T-helper 2 cell (primary cell): ENCODE measurements at regions not wholly inside any gene's neighbourhood (a gene's known extent, or its start where the extent isn't known, plus 50 kb on each side); places are given as distances from the start of the nearest gene placed in this dataset.
"Not testable (repeated sequence)": the region's sequence is repeated elsewhere in the genome, so short reads cannot be mapped to it uniquely, and the experiment has no call there.

ENCODE experiments used
- DNase-seq, 5 experiments: peaks; one replicate each; pipeline versions ENCODE4 v3.0.0 to v3.0.0-alpha.2; 2012 to 2022

DNA sequence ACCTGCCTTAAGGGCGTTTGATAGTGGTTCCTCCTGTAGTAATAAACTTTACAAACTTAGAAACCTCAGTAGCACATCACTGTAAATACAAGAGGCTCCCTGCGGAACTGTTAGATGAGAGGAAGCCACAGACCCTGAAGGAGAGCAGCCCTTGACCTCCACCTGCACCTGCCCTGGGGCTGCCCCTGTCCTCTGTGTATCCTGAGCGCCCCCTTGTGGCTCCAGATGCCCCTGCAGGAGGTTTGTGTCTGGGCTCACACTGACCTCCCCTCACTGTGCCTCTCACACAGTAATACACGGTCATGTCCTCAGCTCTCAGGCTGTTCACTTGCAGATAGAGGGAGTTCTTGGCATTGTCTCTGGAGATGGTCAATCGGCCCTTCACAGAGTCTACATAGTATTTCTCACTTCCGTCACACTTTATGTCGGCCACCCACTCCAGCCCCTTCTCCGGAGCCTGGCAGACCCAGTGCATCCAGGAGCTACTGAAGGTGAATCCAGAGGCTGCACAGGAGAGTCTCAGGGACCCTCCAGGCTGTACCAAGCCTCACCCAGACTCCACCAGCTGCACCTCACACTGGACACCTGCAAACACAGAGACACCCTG, 1059.8 kb downstream of the TMEM121 start:
- DNase-seq = peak in 4 of 5 experiments; percentile 19 to 45 (median 40)

DNA sequence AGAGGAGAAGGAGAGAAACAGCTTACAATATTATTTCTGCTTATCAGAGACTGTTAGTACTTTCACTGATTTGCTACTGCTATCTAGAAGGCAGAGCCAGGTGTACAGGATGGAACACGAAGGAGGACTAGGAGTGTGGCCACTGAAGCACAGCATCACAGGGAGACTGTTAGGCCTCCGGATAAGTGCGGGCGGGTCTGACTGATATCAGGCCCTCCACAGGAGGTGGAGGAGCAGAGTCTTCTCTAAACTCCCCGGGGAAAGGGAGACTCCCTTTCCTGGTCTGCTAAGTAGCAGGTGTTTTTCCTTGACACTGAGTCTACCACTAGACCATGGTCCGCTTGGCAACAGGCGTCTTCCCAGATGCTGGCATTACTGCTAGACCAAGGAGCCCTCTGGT, 1065.2 kb downstream of the TMEM121 start:
- DNase-seq = not testable (repeated sequence)

DNA sequence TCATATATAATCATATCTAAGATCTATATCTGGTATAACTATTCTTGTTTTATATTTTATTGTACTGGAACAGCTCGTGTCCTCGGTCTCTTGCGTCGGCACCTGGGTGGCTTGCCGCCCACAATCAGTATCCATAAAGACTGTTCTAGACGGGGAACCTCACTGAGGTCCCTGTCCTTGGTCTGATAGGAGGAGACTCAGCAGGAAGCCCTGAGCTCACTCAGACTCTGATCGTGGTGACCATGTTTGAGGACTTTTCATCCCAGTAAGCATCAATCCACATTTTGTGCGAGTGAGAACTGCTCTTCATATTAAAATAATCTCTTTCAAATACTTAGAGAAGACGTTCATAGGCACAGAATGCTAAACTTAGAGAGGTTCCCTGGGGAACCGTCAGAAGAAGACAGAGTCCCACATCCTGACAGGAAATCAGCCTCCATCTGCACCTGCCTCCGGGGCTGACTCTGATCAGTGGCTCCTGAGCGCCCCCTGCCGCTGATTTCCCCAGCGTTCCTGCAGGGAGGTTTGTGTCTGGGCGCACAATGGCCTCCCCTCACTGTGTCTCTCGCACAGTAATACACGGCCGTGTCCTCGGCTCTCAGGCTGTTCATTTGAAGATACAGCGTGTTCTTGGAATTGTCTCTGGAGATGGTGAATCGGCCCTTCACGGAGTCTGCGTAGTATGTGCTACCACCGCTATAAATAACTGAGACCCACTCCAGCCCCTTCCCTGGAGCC, 1065.9 kb downstream of the TMEM121 start:
- peak in 4 of 5 experiments; percentile 33 to 67 (median 43) for DNase-seq

DNA sequence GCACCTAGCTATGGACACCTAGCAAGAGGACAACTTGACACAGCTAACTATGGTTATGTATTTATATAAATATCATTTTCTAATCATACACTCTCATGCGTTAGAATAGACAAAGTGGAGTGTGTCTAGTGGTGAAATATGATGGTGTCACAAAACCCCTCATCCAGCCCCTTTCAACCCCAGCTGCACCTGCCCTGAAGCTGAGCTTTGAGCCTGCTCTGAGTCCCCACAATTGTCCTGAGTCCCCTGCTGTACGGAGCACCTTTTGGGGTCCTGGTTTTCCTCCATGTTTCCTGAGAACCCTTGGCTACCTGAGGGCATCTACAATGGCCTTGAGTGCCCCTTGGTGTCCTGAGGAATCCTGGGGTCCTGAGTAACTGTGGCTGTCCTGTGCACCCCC, 1072.8 kb downstream of the TMEM121 start:
- DNase-seq = no peak

DNA sequence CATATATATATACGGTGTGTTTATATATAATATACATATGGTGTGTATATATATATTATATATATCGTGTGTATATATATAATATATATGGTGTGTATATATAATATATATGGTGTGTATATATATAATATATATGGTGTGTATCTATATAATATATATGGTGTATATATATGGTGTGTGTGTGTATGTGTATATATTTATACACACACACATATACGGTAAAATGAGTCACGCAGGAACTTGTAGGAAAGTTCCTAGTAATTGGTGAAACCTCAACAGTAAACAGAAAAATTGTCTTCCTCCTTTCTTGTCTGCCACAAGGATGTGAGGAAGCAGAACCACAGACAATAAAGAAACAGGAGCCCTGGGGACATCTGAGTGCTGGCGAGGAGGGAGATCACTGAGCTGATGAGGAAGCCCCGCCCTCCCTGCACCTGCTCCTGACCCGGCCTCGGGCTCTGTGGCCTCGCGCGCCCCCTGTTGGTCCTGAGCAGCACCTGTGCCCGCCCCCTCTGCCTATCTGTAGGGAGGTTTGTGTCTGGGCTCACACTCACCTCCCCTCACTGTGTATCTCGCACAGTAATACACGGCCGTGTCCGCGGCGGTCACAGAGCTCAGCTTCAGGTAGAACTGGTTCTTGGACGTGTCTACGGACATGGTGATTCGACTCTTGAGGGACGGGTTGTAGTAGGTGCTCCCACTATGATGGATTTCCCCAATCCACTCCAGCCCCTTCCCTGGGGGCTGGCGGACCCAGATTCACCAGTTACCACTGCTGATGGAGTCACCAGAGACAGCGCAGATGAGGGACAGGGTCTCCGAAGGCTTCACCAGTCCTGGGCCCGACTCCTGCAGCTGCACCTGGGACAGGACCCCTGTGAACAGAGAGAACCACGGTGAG, 1079.4 kb downstream of the TMEM121 start:
- DNase-seq = peak; percentile 36 to 79 (median 69)

DNA sequence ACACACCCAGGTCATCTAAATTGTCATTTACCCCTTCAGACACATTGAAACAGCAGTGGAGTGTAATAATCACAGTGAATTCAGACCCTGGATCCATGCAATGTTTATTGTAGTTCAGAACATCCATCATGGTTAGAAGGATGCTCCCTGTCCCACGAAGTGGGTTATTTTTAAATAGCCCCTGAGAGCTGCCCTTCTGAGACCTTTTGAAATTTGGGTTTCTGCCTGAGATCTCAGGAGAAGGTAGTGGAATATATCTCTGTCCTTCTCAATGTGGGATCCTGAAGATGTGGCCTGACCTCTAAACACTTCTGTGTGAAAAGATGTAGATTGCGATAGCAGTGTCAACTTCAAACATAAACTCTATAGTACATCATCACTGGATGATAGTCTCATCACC, 1080.6 kb downstream of the TMEM121 start:
- DNase-seq = no peak

DNA sequence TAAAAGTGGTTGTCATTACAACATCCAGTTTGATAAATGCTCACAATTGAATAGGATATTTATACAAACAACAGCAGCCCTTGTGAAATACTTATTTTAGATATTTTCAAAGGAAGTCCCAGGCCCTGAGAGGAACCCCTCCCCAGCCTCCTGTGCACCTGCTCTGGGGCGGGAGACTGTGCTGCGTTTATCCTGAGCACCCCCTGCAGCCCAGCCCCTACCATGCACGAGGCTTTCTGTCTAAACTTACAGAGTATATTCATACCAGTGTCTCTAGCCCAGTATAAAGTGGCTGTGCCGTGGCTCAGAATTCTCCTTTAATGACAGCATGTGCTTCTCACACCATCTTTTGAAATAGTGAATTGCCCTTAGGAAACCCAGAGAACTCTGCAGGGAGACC, 1084.3 kb downstream of the TMEM121 start:
- DNase-seq = no peak

DNA sequence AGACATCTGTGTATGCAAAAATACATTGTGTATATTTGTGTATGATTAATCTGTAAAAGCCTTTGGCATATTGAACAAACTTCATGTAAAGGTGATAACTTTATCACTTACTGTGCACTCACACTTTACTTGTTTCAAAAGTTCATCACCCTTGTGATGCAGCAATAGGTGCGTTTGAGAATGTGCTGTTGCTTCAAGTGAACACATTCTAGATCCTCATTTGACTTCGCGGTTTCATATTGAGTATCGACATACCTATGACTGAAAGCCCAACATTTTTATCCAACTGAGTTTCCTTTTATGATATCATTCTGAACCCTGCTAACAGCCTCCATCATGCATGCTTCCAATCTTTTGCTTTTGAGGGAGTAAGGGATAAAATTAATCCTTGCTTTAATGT, 1086.9 kb downstream of the TMEM121 start:
- peak in 1 of 5 experiments; percentile 60 for DNase-seq

DNA sequence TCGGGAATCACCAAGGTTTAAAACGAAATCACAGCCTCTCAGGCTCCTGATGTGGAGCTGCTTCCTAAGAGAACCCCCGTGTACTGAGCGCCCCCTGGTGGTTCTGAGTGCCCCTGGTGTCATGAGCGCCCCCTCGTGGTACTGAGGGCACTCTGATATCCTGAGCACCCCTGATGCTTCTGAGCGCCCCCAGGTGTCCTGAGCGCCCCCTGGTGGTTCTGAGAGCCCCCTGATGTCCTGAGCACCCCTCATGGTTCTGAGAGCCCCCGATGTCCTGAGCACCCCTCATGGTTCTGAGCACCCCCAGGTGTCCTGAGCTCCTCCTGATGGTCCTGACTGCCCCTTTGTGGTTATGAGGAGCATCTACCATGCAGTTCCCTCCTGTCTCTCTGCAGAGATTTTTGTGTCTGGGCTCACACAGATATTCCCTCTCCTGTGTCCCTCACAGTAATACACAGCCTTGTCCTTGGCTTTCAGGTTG, 1092.1 kb downstream of the TMEM121 start:
- peak; percentile 55 to 70 (median 62) for DNase-seq

DNA sequence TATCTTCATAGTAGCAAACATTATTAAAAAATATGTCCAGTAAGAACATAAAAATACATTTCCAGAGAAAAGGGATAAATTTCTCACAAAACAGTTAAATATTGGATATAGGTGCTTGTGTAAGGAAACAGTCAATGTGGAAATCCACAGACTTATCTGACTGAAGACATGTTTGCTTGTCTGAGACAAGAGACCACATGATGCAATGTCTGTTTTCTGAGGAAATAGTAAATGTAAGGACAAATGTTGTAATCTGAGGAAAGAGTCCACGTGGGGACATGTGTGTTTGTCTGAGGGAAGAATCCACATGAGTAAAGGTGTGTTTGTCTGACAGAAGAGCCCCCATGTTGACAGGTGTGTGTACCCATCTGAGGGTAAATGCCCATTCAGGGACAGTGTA, 1093.2 kb downstream of the TMEM121 start:
- DNase-seq = no peak

DNA sequence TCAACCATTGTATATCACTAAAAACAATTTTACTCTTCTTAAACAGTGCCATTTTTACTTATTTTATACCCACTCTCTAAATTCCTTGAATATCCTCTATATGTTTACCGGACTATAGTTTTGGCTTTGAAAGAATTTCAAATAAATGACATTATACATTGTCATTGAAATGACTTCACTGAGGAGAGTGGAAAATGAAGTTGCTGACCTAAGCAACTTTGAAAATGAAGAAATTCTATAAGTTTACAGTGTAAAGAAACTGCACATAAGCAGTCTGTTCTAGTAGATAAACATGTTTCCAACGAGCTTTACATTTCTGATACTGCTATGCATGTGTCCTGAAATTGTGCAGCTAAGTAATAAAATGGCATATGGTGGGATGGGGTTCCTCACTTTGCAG, 1094.0 kb downstream of the TMEM121 start:
- no peak for DNase-seq

DNA sequence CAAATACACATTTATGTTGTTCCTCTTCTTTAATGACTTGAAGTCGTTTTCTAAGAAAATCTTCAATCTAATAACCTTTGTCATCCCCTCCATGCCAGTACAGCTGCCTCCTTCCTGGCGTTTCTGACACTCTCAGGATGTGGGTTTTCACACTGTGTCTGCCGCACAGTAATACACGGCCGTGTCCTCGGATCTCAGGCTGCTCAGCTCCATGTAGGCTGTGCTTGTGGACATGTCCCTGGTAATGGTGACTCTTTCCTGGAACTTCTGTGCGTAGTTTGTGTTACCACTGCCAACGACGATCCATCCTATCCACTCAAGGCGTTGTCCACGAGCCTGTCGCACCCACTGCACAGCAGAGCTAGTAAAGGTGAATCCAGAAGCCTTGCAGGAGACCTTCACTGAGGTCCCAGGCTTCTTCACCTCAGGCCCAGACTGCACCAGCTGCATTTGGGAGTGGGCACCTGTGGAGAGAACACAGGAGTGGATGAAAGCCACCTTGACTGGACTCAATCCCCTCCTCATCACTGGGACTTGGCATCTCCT, 1095.9 kb downstream of the TMEM121 start:
- peak in 2 of 5 experiments; percentile 38 to 75 for DNase-seq

DNA sequence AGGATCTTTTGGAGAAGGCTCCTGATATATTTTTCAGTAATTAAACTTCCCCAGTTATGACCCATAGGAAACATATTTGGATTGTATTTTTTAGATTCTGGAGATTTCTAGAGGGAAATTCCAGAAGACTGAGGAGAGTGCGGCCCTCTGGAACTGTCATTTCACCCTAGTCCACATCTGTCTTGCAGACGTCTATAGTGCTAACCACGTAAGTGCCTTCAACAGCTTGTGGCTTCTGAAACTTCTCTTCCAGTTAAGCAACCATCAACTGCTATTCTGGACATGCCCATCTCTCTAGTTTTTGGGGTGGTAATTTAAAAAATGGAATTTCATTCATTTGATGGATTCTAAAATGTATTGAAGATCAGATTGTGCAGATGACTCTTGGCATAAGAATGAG, 1098.8 kb downstream of the TMEM121 start:
- DNase-seq = peak in 1 of 5 experiments; percentile 42

DNA sequence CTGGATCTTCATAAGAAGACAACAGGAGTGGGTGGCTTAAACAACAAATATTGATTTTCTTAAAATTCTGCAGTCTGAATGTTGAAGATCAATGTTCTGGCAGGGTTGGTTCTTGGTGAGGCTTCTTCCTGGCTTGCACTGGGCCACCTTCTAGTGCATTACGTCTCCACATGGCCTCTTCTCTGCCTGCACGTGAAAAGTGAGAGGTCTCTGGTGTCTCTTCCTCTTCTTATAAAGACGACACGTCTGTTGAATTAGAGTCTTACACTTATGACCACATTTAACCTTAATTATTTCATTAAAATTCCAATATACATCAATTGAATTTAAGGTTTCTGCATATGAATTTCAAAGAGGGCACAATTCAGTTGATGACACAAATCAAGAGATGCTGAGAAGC, 1100.1 kb downstream of the TMEM121 start:
- not testable (repeated sequence) for DNase-seq

DNA sequence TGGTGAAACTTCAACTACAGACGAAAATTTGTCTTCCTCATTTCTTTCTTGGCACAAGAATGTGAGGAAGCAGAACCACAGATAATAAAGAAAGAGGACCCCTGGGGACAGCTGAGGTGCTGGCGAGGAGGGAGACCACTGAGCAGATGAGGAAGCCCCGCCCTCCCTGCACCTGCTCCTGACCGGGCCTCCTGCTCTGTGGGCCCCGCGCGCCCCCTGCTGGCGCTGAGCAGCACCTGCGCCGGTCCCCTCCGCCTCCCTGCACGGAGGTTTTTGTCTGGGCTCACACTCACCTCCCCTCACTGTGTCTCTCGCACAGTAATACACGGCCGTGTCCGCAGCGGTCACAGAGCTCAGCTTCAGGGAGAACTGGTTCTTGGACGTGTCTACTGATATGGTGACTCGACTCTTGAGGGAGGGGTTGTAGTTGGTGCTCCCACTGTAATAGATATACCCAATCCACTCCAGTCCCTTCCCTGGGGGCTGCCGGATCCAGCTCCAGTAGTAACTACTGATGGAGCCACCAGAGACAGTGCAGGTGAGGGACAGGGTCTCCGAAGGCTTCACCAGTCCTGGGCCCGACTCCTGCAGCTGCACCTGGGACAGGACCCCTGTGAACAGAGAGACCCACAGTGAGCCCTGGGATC, 1100.7 kb downstream of the TMEM121 start:
- peak; percentile 29 to 73 (median 36) for DNase-seq

DNA sequence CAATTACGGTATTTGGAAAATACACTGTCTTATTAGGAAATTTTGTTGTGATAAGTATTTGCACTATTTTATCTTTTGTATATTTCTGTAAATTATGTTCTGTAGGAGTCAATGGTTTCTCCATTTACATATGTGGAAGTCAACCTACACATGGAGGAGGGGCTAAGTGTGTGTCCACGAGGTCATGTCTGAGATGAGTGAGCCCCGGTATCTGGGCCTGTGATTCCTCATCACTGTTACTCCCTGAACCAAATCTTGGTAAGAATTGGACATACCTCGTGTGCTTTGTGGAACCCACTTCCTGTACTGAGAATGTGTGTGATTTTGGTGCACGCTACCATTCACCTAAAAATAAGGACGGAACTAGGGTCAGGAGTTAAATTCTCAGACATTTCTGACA, 1105.5 kb downstream of the TMEM121 start:
- peak in 1 of 5 experiments; percentile 37 for DNase-seq

DNA sequence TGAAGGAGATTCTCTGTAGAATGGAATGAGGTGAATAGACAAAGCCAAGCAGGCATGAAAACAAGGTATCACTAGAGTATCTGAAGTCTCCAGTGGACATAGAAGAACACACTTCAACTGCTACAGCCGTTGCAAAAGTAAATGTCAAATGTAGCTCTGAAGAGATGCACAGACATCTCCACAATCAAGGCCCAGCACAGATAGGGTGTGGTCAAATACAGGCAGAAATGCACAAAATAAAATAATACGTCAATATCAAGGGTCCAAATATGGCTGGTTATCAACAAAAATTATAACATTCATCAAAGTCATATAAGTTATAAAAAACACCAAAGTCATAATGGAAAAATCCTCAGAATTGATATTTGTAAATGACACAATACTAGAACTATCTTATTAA, 1107.3 kb downstream of the TMEM121 start:
- DNase-seq = no peak

DNA sequence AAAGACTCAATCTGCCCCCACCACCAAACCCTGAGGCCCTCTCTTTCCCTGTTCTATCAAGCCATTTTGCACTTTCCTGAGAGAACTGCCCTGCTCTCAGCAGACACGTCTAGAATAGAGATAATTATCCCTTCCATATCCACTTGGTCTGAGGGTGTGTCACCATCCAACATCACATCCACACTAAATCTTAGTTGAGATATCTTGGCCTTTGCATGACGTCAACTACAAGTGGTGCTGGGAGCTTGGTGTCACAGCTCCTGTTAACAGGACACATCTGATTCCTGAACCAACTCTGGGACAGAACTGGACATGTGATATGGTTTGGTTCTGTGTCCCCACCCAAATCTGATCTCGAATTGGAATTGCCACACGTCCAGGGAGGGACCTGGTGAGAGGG, 1109.2 kb downstream of the TMEM121 start:
- DNase-seq = no peak

DNA sequence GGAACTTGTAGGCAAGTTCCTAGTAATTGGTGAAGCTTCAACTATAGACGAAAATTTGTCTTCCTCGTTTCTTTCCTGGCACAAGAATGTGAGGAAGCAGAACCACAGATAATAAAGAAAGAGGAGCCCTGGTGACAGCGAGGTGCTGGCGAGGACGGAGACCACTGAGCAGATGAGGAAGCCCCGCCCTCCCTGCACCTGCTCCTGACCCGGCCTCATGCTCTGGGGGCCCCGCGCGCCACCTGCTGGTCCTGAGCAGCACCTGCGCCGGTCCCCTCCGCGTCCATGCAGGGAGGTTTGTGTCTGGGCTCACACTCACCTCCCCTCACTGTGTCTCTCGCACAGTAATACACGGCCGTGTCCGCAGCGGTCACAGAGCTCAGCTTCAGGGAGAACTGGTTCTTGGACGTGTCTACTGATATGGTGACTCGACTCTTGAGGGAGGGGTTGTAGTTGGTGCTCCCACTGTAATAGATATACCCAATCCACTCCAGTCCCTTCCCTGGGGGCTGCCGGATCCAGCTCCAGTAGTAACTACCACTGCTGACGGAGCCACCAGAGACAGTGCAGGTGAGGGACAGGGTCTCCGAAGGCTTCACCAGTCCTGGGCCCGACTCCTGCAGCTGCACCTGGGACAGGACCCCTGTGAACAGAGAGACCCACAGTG, 1112.5 kb downstream of the TMEM121 start:
- DNase-seq = peak in 1 of 5 experiments; percentile 65

DNA sequence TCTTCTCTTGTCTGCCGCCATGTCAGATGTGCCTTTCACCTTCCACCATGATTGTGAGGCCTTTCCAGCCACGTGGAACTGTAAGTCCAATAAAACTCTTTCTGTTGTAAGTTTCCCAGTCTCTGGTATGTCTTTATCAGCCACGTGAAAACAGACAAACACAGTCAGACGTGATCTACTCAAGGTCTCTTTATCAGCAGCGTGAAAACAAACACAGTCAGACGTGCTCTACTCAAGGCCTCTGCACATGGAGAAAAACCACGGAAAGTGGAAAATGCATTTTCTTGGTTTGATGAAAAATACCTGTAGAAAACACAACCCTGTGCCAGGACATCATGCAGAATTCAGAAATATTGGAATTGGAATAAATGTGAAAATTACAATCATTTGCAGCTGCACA, 1115.7 kb downstream of the TMEM121 start:
- DNase-seq = no peak

DNA sequence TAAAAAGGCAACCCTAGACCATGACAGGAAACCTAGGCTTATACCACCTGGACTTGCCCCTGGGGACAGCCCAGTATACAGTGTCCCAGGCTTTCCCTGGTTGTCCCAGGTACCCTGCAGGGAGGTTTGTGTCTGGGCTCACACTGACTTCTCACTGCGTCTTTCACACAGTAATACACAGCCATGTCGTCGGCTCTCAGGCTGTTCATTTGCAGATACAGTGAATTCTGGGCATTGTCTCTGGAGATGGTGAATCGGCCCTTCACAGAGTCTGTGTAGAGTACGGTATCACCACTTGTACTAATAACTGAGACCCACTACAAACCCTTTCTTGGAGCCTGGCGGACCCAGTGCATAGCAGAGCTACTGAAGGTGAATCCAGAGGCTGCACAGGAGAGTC, 1116.6 kb downstream of the TMEM121 start:
- not testable (repeated sequence) for DNase-seq

DNA sequence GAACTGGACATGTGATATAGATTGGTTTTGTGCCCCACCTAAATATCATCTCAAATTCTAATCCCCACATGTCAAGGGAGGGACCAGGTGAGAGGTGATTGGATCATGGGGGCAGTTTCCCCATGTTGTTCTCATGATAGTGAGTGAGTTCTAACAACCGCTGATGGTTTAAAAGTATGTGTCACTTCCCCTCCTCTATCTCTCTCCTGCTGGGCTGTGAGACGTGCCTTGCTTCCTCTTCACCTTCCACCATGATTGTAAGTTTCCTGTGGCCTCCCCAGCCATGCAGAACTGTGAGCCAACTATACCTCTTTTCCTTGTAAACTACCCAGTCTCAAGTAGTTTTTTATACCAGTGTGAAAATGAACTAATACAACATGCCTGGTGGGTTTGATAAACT, 1122.5 kb downstream of the TMEM121 start:
- DNase-seq = not testable (repeated sequence)
